ENCODE measurements at regions not wholly inside any gene's neighbourhood (a gene's known extent, or its start where the extent isn't known, plus 50 kb on each side); places are given as distances from the start of the nearest gene placed in this dataset.

GRCh38 chr12:128079446-128079845 is 187.5 kb upstream of the TMEM132C start:
- peaks cover 6% of the 10 kb centered on the region for H3K27me3 Mint-ChIP-seq (ENCODE audit: insufficient read depth, low read depth, poor library complexity)
- Histone ChIP-seq H3K27ac (ENCODE audit: low read depth) (no peak overlapping the region), H3K4me2 (no peak overlapping the region), H3K36me3 (ENCODE audit: insufficient read depth) (peaks cover 4% of the 10 kb centered on the region; the same call in 1 of the 2 replicates), H3K4me1 (ENCODE audit: insufficient read depth) (no peaks in the 10 kb centered on the region), H3K4me3 (no peak overlapping the region), H3K27me3 (ENCODE audit: insufficient read depth) (no peaks in the 10 kb centered on the region), H3K79me2 (replicated peaks; ENCODE audit: insufficient read depth) (no peaks in the 10 kb centered on the region), H3F3A (replicated peaks; ENCODE audit: low read depth) (no peaks in the 10 kb centered on the region), H4K20me1 (replicated peaks; ENCODE audit: insufficient read depth) (no peaks in the 10 kb centered on the region), H2AFZ (no peak overlapping the region), H3K9me2 (ENCODE audit: insufficient read depth) (no peaks in the 10 kb centered on the region)
- no peaks in the 10 kb centered on the region for H3K4me1 Mint-ChIP-seq
- H3K27ac Mint-ChIP-seq: no peak overlapping the region
- DNase-seq (ENCODE audit: low spot score): no peak
- H3K9me3 Mint-ChIP-seq: peaks cover 93% of the 10 kb centered on the region
- no peak for TF ChIP-seq EZH2phosphoT487 (IDR thresholded peaks at IDR 0.05; ENCODE audit: unreplicated experiment)
- TF ChIP-seq NANOG (IDR thresholded peaks at IDR 0.05; ENCODE audit: borderline replicate concordance): no peak
- TF ChIP-seq CREB1 (CRISPR knock-in tag; IDR thresholded peaks at IDR 0.05; ENCODE audit: low read depth): no peak
- no peak for TF ChIP-seq ZNF331 (CRISPR knock-in tag; IDR thresholded peaks at IDR 0.05; ENCODE audit: low read depth)
- TF ChIP-seq JUNB (IDR thresholded peaks at IDR 0.05; ENCODE audit: unreplicated experiment): no peak
- no peak for ATAC-seq
- no peak overlapping the region for H3K4me3 Mint-ChIP-seq
- peaks cover 45% of the 10 kb centered on the region for H3K36me3 Mint-ChIP-seq (ENCODE audit: low read depth)

- H3K4me3 Mint-ChIP-seq: no peak overlapping the region
- Histone ChIP-seq H3K27ac (ENCODE audit: low read depth) (no peak overlapping the region), H2AFZ (no peak overlapping the region), H3K4me2 (no peak overlapping the region), H4K20me1 (replicated peaks; ENCODE audit: insufficient read depth) (no peaks in the 10 kb centered on the region), H3K27me3 (ENCODE audit: insufficient read depth) (no peaks in the 10 kb centered on the region), H3K4me1 (ENCODE audit: insufficient read depth) (no peaks in the 10 kb centered on the region), H3K36me3 (ENCODE audit: insufficient read depth) (peaks cover 4% of the 10 kb centered on the region; the same call in 1 of the 2 replicates), H3K4me3 (no peak overlapping the region), H3F3A (replicated peaks; ENCODE audit: low read depth) (no peaks in the 10 kb centered on the region), H3K79me2 (replicated peaks; ENCODE audit: insufficient read depth) (no peaks in the 10 kb centered on the region), H3K9me2 (ENCODE audit: insufficient read depth) (no peaks in the 10 kb centered on the region)
- peaks cover 26% of the 10 kb centered on the region for H3K36me3 Mint-ChIP-seq (ENCODE audit: low read depth)
- H3K4me1 Mint-ChIP-seq: no peaks in the 10 kb centered on the region
- ATAC-seq: no peak
- DNase-seq (ENCODE audit: low spot score): no peak
- peaks cover 4% of the 10 kb centered on the region for H3K27me3 Mint-ChIP-seq (ENCODE audit: insufficient read depth, low read depth, poor library complexity)
- no peak overlapping the region for H3K27ac Mint-ChIP-seq
- H3K9me3 Mint-ChIP-seq: peaks cover 82% of the 10 kb centered on the region
- no peak for TF ChIP-seq JUNB (IDR thresholded peaks at IDR 0.05; ENCODE audit: unreplicated experiment)
- no peak for TF ChIP-seq EZH2 (IDR thresholded peaks at IDR 0.05; ENCODE audit: low read depth, unreplicated experiment)
- no peak for TF ChIP-seq ZNF331 (CRISPR knock-in tag; IDR thresholded peaks at IDR 0.05; ENCODE audit: low read depth)
- no peak for TF ChIP-seq STAT1 (IDR thresholded peaks at IDR 0.05; ENCODE audit: unreplicated experiment)
- no peak for TF ChIP-seq ETS1 (IDR thresholded peaks at IDR 0.05)
- no peak for TF ChIP-seq NANOG (IDR thresholded peaks at IDR 0.05; ENCODE audit: borderline replicate concordance)
- TF ChIP-seq REST (IDR thresholded peaks at IDR 0.05; ENCODE audit: unreplicated experiment): no peak
- TF ChIP-seq ZNF462 (CRISPR knock-in tag; IDR thresholded peaks at IDR 0.05): no peak
Measured at GRCh38 chr12:128083132-128083729, 183.7 kb upstream of the TMEM132C start.
